AG09309 (cell line): ENCODE measurements at regions not wholly inside any gene's neighbourhood (a gene's known extent, or its start where the extent isn't known, plus 50 kb on each side); places are given as distances from the start of the nearest gene placed in this dataset.

ENCODE experiments used
- DNase-seq: peaks from one replicate; pipeline ENCODE4 v3.0.0-alpha.2; 2010; ENCODE audit warnings: low read depth
- H3K4me3 ChIP-seq: 2 replicates; pipeline ENCODE4 v1.5.1; 2011; ENCODE audit warnings: mild to moderate bottlenecking, low read depth, low read length, moderate library complexity; ENCODE audit not compliant: control insufficient read depth
- TF ChIP-seq, protein P1 (sequence below): IDR thresholded peaks from 2 replicates; pipeline ENCODE4 v1.5.1; 2011; ENCODE audit warnings: mild to moderate bottlenecking, low read depth, low read length, inconsistent platforms; ENCODE audit not compliant: insufficient read depth, control insufficient read depth; ENCODE audit errors: missing control alignments

DNA sequence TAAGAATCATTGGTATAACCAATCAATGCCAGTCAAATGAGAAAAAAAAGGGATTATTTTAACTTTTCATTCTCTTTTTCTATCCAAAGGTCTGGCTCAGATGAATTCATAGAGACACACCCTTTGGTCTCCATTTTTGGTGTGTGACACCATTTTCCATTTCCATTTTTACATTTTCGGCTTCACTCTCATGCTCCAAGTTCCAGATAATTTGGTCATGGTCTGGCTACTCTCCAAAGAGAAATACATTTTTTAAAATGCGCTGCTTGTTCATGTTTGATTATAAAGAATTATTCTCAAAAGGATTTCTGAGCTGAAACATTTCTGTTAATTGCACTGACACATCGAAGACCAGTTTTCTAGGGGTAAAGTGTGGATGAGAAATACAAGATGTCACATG lies 51.6 kb upstream of the FIBIN start:
- DNase-seq, result no peak
- TF ChIP-seq, protein P1, sequence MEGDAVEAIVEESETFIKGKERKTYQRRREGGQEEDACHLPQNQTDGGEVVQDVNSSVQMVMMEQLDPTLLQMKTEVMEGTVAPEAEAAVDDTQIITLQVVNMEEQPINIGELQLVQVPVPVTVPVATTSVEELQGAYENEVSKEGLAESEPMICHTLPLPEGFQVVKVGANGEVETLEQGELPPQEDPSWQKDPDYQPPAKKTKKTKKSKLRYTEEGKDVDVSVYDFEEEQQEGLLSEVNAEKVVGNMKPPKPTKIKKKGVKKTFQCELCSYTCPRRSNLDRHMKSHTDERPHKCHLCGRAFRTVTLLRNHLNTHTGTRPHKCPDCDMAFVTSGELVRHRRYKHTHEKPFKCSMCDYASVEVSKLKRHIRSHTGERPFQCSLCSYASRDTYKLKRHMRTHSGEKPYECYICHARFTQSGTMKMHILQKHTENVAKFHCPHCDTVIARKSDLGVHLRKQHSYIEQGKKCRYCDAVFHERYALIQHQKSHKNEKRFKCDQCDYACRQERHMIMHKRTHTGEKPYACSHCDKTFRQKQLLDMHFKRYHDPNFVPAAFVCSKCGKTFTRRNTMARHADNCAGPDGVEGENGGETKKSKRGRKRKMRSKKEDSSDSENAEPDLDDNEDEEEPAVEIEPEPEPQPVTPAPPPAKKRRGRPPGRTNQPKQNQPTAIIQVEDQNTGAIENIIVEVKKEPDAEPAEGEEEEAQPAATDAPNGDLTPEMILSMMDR, result no peak
- H3K4me3 ChIP-seq, result no peak overlapping the region

- TF ChIP-seq, protein P1, result no peak
- no peak overlapping the region for H3K4me3 ChIP-seq
- no peak for DNase-seq
Measured at GRCh38 chr11:26943636-26944035, 50.3 kb upstream of the FIBIN start.
